ENCODE measurements at regions not wholly inside any gene's neighbourhood (a gene's known extent, or its start where the extent isn't known, plus 50 kb on each side); places are given as distances from the start of the nearest gene placed in this dataset.
A peak's percentile ranks its signal among the peaks of the same experiment; 100 is the strongest.

DNA sequence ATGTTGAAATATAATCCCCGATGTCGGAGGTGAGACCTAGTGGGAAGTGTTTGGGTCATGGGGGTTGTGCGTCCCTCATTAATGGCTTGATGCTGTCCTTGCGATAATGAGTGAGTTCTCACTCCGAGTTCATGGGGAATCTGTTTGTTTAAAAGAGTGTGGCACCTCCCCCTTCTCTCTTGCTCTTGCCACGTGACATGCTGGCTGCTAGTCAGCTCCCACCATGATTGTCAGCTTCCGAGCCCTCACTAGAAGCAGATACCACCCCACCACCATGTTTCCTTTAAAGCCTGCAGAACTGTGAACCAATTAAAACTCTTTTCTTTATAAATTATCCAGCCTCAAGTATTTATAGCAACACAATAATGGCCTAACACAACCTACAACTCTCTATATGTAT is 166.3 kb upstream of the MBNL1 start:
- no peaks in the 10 kb centered on the region for H3K9me3 ChIP-seq (ENCODE audit: control insufficient read depth, low read length, poor library complexity, severe bottlenecking)
- no peak overlapping the region for H3K4me3 Mint-ChIP-seq
- DNase-seq (no peak), ATAC-seq (no peak)
- no peaks in the 10 kb centered on the region for H3K27me3 Mint-ChIP-seq
- H3K27ac Mint-ChIP-seq: no peak overlapping the region
- H3K4me1 Mint-ChIP-seq: peaks cover 4% of the 10 kb centered on the region
- no peaks in the 10 kb centered on the region for H3K36me3 Mint-ChIP-seq (ENCODE audit: low read depth)

- no peak overlapping the region for H3K4me3 Mint-ChIP-seq
- H3K4me1 Mint-ChIP-seq: peaks cover 4% of the 10 kb centered on the region
- DNase-seq (no peak), ATAC-seq (no peak)
- H3K27ac Mint-ChIP-seq: no peak overlapping the region
- no peaks in the 10 kb centered on the region for H3K9me3 ChIP-seq (ENCODE audit: control insufficient read depth, low read length, poor library complexity, severe bottlenecking)
- no peaks in the 10 kb centered on the region for H3K27me3 Mint-ChIP-seq
- no peaks in the 10 kb centered on the region for H3K36me3 Mint-ChIP-seq (ENCODE audit: low read depth)
These were observed 165.5 kb upstream of the MBNL1 start for GRCh38 chr3:152103257-152103656.

- H3K9me3 ChIP-seq (ENCODE audit: control insufficient read depth, low read length, poor library complexity, severe bottlenecking): no peaks in the 10 kb centered on the region
- DNase-seq (no peak), ATAC-seq (no peak)
- H3K4me3 Mint-ChIP-seq: no peak overlapping the region
- H3K4me1 Mint-ChIP-seq: peaks cover 4% of the 10 kb centered on the region
- no peak overlapping the region for H3K27ac Mint-ChIP-seq
- no peaks in the 10 kb centered on the region for H3K27me3 Mint-ChIP-seq
- no peaks in the 10 kb centered on the region for H3K36me3 Mint-ChIP-seq (ENCODE audit: low read depth)
These were observed 163.8 kb upstream of the MBNL1 start for GRCh38 chr3:152104847-152105415.

- Mint-ChIP-seq H3K27me3 (no peaks in the 10 kb centered on the region), H3K27ac (no peak overlapping the region), H3K4me3 (no peak overlapping the region), H3K36me3 (ENCODE audit: low read depth) (no peaks in the 10 kb centered on the region), H3K4me1 (peaks cover 4% of the 10 kb centered on the region)
- H3K9me3 ChIP-seq (ENCODE audit: control insufficient read depth, low read length, poor library complexity, severe bottlenecking): no peaks in the 10 kb centered on the region
- DNase-seq (no peak), ATAC-seq (no peak)
These were observed 163.3 kb upstream of the MBNL1 start for GRCh38 chr3:152105446-152105845.

GRCh38 chr3:152109038-152109437 is 159.7 kb upstream of the MBNL1 start:
- Mint-ChIP-seq H3K4me1 (no peaks in the 10 kb centered on the region), H3K27ac (no peak overlapping the region), H3K4me3 (no peak overlapping the region), H3K27me3 (no peaks in the 10 kb centered on the region), H3K36me3 (ENCODE audit: low read depth) (no peaks in the 10 kb centered on the region)
- ATAC-seq (no peak), DNase-seq (no peak)
- H3K9me3 ChIP-seq (ENCODE audit: control insufficient read depth, low read length, poor library complexity, severe bottlenecking): no peaks in the 10 kb centered on the region

GRCh38 chr3:152113413-152113812 is 155.3 kb upstream of the MBNL1 start:
- Mint-ChIP-seq H3K27me3 (no peaks in the 10 kb centered on the region), H3K4me1 (no peaks in the 10 kb centered on the region), H3K27ac (no peak overlapping the region), H3K36me3 (ENCODE audit: low read depth) (peaks cover 4% of the 10 kb centered on the region), H3K4me3 (no peak overlapping the region)
- ATAC-seq (no peak), DNase-seq (no peak)
- H3K9me3 ChIP-seq (ENCODE audit: control insufficient read depth, low read length, poor library complexity, severe bottlenecking): no peaks in the 10 kb centered on the region

DNA sequence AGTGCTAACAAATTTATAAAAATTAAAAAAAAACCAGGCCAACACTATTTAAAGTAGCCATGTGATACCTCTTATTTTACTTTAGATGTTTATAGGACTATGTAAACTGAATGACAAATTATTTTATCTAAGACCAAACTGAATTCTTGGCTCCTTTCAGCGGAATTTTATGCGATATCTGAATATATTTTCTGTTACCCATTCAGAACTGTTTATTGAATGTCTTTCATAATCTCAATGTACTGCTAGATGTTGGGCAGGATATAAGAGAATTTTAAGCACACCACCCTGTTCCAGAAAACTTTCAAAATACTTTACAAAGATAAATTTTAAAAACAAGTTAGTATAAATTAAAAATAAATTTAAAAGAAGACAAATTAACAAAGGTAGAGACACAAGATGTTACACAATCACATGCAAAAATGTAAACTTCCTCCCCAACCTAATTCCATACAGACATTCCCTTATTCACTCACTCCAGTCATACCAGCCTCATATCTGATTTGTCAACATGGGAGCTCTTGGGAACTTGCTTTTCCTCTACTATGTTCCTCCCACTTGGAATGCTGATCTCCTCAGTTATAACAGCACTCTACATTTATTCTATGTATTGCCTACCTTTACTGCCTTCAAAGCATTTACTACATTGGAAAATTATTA is 154.6 kb upstream of the MBNL1 start:
- no peak for ATAC-seq
- Mint-ChIP-seq H3K36me3 (ENCODE audit: low read depth) (peaks cover 4% of the 10 kb centered on the region), H3K4me1 (no peaks in the 10 kb centered on the region), H3K4me3 (no peak overlapping the region), H3K27ac (no peak overlapping the region), H3K27me3 (no peaks in the 10 kb centered on the region)
- H3K9me3 ChIP-seq (ENCODE audit: control insufficient read depth, low read length, poor library complexity, severe bottlenecking): no peaks in the 10 kb centered on the region
- DNase-seq: no peak

DNA sequence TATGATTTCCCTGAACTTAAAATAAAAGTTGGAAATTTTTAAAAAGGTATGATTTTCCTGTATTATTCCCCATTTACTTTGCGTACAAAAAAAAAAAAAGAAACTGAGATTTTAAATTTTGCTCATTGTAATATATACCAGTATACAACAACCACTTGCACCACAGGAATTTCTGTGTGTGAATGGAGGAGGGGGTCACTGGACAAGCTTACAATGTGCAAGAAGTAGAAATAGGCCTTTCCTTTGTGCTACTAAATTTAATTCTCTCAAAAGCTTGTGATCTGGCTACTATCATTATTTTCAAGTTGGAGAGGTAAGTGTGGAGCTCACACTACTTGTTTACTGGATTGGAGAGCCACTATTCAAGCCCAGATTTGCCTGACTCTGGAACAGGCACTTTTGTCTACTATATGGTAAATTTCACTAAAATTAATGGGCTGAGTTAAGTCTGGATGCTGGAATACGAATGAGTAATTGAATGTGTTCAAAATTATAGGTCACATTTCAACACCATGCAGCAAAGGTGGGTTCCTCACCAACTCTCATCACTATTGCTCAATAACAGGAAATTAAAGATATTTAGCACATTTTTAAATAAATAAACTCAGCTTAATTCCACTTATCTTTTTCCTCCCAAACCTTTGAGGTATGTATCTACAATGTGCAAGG is 148.0 kb upstream of the MBNL1 start:
- Mint-ChIP-seq H3K36me3 (ENCODE audit: low read depth) (peaks cover 2% of the 10 kb centered on the region), H3K4me3 (no peak overlapping the region), H3K27ac (no peak overlapping the region), H3K27me3 (no peaks in the 10 kb centered on the region), H3K4me1 (peaks cover 6% of the 10 kb centered on the region)
- ATAC-seq (no peak), DNase-seq (no peak)
- H3K9me3 ChIP-seq (ENCODE audit: control insufficient read depth, low read length, poor library complexity, severe bottlenecking): no peaks in the 10 kb centered on the region

- Mint-ChIP-seq H3K27ac (no peak overlapping the region), H3K36me3 (ENCODE audit: low read depth) (peaks cover 2% of the 10 kb centered on the region), H3K4me1 (peaks cover 6% of the 10 kb centered on the region), H3K27me3 (no peaks in the 10 kb centered on the region), H3K4me3 (no peak overlapping the region)
- DNase-seq: no peak
- H3K9me3 ChIP-seq (ENCODE audit: control insufficient read depth, low read length, poor library complexity, severe bottlenecking): no peaks in the 10 kb centered on the region
- no peak for ATAC-seq
These were observed 147.5 kb upstream of the MBNL1 start for GRCh38 chr3:152121270-152121636.

- no peak overlapping the region for H3K4me3 Mint-ChIP-seq
- H3K4me1 Mint-ChIP-seq: peaks cover 9% of the 10 kb centered on the region
- H3K9me3 ChIP-seq (ENCODE audit: control insufficient read depth, low read length, poor library complexity, severe bottlenecking): no peaks in the 10 kb centered on the region
- H3K27me3 Mint-ChIP-seq: no peaks in the 10 kb centered on the region
- H3K27ac Mint-ChIP-seq: peak overlapping the region; percentile 54
- DNase-seq: no peak
- no peak for ATAC-seq
- H3K36me3 Mint-ChIP-seq (ENCODE audit: low read depth): peaks cover 2% of the 10 kb centered on the region
These were observed 145.9 kb upstream of the MBNL1 start for GRCh38 chr3:152122851-152123250.

GRCh38 chr3:152123457-152123856 is 145.3 kb upstream of the MBNL1 start:
- Mint-ChIP-seq H3K4me1 (peaks cover 9% of the 10 kb centered on the region), H3K4me3 (peak overlapping the region; percentile 31), H3K36me3 (ENCODE audit: low read depth) (peaks cover 2% of the 10 kb centered on the region), H3K27ac (peak overlapping the region; percentile 54), H3K27me3 (no peaks in the 10 kb centered on the region)
- DNase-seq (no peak), ATAC-seq (no peak)
- H3K9me3 ChIP-seq (ENCODE audit: control insufficient read depth, low read length, poor library complexity, severe bottlenecking): no peaks in the 10 kb centered on the region

DNA sequence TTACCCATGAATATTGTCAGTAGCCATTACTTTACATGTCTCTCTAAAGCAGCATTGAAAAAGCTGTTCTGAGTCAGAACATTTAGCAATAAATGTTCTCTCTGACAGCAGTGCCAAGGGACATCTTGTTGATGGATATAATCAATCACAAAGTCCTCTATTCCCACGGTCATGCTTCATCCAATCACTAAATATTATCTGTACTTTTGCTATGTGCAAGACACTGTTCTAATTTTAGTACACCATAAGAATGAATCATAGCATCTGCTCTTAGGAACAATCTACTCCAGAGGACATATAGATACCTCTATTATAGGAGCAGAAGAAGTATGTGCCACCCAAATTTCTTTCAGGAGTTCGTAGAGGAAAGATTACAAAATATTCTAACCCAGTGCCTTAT is 142.5 kb upstream of the MBNL1 start:
- no peaks in the 10 kb centered on the region for H3K9me3 ChIP-seq (ENCODE audit: control insufficient read depth, low read length, poor library complexity, severe bottlenecking)
- no peak overlapping the region for H3K4me3 Mint-ChIP-seq
- H3K4me1 Mint-ChIP-seq: peaks cover 8% of the 10 kb centered on the region
- H3K36me3 Mint-ChIP-seq (ENCODE audit: low read depth): no peaks in the 10 kb centered on the region
- no peak for DNase-seq
- no peaks in the 10 kb centered on the region for H3K27me3 Mint-ChIP-seq
- no peak overlapping the region for H3K27ac Mint-ChIP-seq
- no peak for ATAC-seq

GRCh38 chr3:152127058-152127457 is 141.7 kb upstream of the MBNL1 start:
- no peak overlapping the region for H3K4me3 Mint-ChIP-seq
- ATAC-seq (no peak), DNase-seq (no peak)
- no peaks in the 10 kb centered on the region for H3K36me3 Mint-ChIP-seq (ENCODE audit: low read depth)
- no peaks in the 10 kb centered on the region for H3K27me3 Mint-ChIP-seq
- H3K9me3 ChIP-seq (ENCODE audit: control insufficient read depth, low read length, poor library complexity, severe bottlenecking): no peaks in the 10 kb centered on the region
- H3K4me1 Mint-ChIP-seq: peaks cover 7% of the 10 kb centered on the region
- no peak overlapping the region for H3K27ac Mint-ChIP-seq

DNA sequence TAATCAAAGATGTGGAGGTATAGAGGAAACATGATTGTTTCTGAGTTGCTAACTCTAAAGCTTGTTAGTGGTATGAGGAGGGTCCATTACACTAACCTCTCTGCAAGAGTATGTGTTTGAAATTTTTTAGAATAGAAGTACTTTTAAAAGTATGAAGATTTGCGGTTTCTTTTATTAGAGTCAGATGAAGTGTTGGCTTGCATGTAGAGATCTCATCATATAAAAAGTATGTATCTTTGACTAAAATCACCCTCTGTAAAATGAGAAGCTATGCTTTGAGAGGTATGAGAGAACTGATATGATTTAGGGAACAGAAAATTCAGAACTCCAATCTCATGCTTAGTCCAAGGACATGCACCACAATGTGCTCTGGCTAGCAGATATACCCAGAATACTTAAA is 140.4 kb upstream of the MBNL1 start:
- no peaks in the 10 kb centered on the region for H3K27me3 Mint-ChIP-seq
- no peak overlapping the region for H3K4me3 Mint-ChIP-seq
- H3K4me1 Mint-ChIP-seq: peaks cover 5% of the 10 kb centered on the region
- H3K27ac Mint-ChIP-seq: no peak overlapping the region
- H3K9me3 ChIP-seq (ENCODE audit: control insufficient read depth, low read length, poor library complexity, severe bottlenecking): no peaks in the 10 kb centered on the region
- ATAC-seq (no peak), DNase-seq (no peak)
- no peaks in the 10 kb centered on the region for H3K36me3 Mint-ChIP-seq (ENCODE audit: low read depth)
